ENCODE measurements at regions not wholly inside any gene's neighbourhood (a gene's known extent, or its start where the extent isn't known, plus 50 kb on each side); places are given as distances from the start of the nearest gene placed in this dataset.

GRCh38 chr3:145013931-145014330 lies 1042.3 kb downstream of the DIPK2A start:
- no peak for TF ChIP-seq CTCF (conservative IDR thresholded peaks at IDR 0.05; ENCODE audit: low read depth, low read length)
- TF ChIP-seq EZH2 (IDR thresholded peaks at IDR 0.05; ENCODE audit: borderline replicate concordance, low read depth, low read length, poor library complexity, severe bottlenecking): no peak

Data from A673 (cell line).